ENCODE measurements at regions not wholly inside any gene's neighbourhood (a gene's known extent, or its start where the extent isn't known, plus 50 kb on each side); places are given as distances from the start of the nearest gene placed in this dataset.

GRCh38 chr7:142345811-142346210 is 88.0 kb upstream of the PRSS58 start:
- TF ChIP-seq CTCF (conservative IDR thresholded peaks at IDR 0.05; ENCODE audit: low read depth, low read length) (no peak), EZH2 (IDR thresholded peaks at IDR 0.05; ENCODE audit: borderline replicate concordance, low read depth, low read length, poor library complexity, severe bottlenecking) (no peak)
